ENCODE measurements at regions not wholly inside any gene's neighbourhood (a gene's known extent, or its start where the extent isn't known, plus 50 kb on each side); places are given as distances from the start of the nearest gene placed in this dataset.

DNA sequence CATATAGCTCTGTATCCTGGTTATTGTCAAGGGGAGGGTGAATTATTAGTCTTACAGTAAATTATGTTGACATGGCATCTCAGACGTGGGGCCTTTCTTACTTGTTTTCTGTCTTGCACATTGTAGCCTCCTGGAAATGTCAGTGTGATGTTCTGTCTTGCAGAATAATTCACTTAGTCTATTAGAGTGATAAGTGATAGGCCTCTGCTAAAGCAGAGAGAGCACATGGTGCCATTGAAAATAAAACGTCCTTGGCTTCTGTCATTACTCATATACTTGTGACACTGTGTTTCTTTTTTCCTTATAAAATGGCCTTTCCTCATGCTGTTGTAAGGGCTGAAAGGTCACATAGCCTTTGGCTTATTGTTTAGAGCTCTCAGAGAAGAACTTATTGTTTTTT is 531.0 kb downstream of the EPM2A start:
- TF ChIP-seq, protein P1, sequence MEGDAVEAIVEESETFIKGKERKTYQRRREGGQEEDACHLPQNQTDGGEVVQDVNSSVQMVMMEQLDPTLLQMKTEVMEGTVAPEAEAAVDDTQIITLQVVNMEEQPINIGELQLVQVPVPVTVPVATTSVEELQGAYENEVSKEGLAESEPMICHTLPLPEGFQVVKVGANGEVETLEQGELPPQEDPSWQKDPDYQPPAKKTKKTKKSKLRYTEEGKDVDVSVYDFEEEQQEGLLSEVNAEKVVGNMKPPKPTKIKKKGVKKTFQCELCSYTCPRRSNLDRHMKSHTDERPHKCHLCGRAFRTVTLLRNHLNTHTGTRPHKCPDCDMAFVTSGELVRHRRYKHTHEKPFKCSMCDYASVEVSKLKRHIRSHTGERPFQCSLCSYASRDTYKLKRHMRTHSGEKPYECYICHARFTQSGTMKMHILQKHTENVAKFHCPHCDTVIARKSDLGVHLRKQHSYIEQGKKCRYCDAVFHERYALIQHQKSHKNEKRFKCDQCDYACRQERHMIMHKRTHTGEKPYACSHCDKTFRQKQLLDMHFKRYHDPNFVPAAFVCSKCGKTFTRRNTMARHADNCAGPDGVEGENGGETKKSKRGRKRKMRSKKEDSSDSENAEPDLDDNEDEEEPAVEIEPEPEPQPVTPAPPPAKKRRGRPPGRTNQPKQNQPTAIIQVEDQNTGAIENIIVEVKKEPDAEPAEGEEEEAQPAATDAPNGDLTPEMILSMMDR (IDR thresholded peaks at IDR 0.05; ENCODE audit: low read depth, low read length, poor library complexity, severe bottlenecking), result no peak
- no peak for TF ChIP-seq EZH2phosphoT487 (IDR thresholded peaks at IDR 0.05; ENCODE audit: borderline replicate concordance, low read length)
